ENCODE measurements at regions not wholly inside any gene's neighbourhood (a gene's known extent, or its start where the extent isn't known, plus 50 kb on each side); places are given as distances from the start of the nearest gene placed in this dataset.
"Not testable (repeated sequence)": the region's sequence is repeated elsewhere in the genome, so short reads cannot be mapped to it uniquely, and the experiment has no call there.

DNA sequence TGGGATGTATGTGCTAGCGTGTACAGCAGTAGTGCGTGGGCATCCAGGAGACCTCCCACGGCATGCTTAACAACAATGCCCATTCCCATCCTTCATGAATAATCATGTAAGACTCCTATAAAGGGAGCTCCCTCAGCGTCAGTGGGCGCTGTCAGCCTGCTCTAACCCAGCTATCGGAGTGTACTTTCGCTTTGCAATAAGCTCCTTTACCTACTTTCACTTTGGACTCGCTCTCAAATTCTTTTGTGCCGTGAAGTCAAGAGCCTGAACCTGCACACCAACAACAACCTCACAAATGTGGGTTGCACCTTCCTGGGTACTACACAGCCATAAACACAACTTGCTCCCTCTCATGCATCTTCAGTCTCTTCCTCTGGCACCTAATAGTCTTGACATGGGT is 114.8 kb upstream of the PAXBP1 start:
- peak in 2 of 5 experiments; percentile 19 to 83 for DNase-seq

DNA sequence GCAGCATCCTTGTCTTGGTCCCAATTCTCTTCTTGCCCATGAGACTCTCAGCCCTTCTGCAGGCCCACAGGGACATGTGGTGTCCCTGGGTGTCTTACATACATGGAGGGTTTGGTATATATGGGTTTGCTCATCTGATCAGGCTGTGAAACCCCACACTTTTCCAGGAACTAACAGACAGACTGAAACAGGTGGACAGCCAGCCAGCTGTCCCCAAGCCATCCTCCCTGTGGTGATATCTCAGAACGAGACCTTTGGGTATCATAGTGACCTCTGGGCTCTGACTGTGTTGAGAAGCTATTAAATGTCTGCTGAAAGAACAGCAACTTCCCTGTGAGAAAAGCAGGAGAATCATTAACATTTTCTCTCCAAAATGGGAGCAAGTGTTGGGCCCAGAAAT is 115.5 kb upstream of the PAXBP1 start:
- no peak for DNase-seq

DNA sequence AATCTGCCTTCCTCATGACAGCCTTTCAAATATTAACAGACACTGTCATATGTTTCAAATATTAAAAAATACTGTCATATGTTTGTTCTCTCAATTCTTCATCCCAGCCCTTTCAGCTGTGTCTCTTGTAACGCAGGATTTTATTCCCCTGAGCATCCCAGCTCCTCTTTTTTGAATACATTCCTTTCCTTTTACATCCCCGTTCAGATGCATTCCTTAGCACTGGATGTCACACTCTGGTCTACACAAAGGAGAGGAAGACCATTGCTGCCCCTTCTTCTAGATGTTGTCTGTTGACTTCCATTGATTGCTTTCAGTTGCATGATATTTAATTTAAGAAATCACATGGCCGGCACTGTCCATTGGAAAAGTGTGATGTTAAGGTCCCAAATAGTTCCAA is 117.4 kb upstream of the PAXBP1 start:
- no peak for DNase-seq

DNA sequence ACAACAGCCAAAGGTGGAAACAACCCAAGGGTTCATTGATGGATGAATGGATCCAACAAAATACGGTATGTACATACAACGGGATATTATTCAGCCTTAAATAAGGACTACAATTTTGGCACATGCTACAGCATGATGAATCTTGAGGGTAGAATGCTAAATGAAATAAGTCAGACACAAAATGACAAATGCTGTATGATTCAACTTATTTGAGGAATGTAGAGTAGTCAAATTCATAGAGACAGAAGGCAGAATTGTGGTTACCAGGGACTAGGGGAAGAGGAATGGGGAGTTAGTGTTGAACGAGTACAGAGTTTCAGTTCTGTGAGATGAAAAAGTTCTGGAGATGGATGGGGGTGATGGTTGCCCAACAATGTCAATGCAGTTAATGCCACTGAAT is 118.0 kb upstream of the PAXBP1 start:
- DNase-seq = no peak

DNA sequence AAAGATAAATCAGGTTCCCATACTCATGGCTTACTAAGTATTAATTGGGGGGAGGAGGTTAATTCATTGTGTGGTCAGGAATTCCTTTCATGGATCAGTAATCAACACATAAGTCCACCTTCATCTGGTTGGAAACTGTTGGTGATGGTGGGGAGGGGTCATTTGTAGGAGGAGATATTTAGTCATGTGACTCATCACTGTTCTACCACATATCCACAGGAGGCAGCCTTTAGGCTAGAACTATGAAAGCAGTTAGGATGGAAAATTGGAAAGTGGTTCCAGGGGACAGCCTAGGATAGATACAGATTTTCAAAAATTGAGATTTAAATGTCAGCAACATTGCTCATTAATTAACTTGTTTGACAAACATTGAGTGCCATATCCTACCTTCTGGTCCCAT is 122.8 kb upstream of the PAXBP1 start:
- no peak for DNase-seq

DNA sequence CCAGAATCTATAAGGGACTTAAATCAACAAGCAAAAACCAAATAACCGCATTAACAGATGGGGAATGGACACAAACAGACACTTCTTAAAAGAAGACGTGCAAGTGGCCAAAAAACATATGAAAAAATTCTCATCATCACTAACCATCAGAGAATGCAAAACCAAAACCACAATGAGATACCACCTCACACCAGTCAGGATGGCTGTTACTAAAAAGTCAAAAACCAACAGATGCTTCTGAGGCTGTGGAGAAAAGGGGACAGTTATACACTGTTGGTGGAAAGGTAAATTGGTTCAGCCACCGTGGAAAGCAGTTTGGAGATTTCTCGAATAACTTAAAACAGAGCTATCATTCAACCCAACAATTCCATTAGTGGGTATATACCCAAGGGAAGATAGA is 124.9 kb upstream of the OLIG2 start:
- DNase-seq = no peak

DNA sequence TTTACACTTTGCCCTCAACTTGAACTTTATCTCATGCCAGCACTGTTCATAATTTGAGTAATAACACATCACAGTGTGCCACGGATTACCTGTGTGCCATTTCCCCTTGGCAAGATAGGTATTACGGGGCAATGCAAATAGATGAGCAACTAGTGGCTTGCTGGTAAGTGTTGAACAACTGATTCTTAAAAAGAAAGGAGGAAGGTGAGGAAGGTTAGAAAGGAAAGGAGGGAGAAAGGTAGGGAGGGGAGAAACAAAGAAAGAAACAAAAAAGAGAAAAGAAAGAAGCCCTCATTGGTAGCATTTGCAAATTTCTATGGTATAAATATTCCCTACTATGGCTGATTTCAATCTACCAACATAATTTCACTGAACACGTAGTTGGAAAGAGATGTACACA is 118.2 kb upstream of the OLIG2 start:
- no peak for DNase-seq

DNA sequence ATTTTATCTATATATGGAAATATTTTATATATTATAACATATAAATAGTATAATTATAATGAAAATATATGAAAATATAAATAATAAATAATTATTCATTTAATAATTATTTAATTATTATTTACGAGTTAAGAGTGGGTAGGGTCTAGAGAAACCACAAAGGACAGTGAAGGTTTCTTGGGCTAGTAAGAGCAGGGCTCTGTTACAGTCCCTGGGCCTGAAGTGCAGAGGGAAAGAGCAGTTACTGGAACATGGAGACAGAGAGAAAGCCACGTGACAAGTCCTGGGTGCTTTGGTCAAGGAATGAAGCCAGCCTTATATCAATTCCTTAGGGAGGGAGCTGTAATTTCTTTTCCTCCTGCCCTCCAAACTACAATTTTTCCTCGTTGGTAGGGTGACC is 117.2 kb upstream of the OLIG2 start:
- no peak for DNase-seq

DNA sequence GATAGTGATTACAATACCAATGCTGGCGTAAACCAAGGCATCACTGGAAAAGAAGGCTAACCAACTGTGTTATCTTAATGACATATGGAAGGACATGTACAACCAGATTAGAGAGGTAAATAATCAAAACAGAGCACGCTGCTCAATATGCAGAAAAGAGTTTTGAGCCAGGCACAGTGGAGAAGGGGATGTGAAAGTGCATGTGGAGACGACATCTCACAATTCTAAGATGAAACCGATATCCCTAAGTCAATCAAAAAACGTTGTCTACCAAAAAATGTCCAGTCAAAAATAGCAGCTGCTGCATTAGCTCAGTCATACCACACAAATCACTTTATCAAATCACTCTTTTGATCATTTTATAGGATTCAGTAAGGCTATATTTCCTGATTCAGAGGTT is 116.3 kb upstream of the OLIG2 start:
- no peak for DNase-seq

DNA sequence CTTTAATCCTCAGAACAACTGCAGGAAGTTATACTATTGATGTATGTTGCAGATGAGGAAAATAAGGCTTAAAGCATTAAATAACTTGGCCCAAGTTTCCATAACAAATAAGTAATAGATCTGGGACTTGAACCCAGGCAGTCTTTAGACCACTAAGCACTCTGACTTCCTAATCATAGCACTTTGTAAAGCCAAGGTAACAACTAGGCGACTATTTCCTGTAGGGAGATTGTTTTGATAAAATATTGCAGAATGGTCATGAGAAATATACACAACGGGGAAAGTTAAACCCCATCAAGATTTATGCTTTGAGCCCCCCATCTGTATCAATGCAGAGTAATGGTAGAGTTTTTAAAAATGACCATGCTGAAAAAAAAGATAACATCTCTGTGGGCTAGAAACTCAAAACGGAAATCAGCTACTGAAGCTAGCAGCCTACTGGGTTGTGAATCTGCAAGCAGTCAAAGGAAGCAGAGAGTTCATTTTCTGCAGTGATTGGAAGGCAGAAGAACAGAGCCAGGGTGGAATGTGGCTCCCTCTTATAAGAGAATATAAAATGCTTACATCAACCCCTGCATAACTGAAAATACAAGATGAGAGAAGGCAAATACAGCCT is 111.2 kb upstream of the OLIG2 start:
- DNase-seq = peak in 1 of 5 experiments; percentile 87

DNA sequence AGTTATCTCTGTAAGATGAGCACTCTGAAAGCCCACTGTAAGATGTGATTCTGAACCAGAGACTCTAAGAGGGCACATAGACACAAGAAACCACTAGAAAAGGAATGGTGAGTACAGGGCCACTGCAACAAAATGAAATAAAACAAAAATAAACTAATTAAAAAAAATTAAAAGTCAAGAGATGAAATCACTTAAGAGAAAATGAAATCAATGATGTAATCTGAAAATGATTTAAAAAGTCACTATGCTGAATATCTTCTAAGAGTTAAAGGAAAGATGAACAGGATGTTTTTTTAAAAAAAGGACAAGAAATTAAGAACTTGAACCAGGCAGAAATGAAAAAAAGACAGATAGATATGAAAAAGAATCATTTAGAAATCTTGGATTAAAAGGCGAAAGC is 110.6 kb upstream of the OLIG2 start:
- no peak for DNase-seq

DNA sequence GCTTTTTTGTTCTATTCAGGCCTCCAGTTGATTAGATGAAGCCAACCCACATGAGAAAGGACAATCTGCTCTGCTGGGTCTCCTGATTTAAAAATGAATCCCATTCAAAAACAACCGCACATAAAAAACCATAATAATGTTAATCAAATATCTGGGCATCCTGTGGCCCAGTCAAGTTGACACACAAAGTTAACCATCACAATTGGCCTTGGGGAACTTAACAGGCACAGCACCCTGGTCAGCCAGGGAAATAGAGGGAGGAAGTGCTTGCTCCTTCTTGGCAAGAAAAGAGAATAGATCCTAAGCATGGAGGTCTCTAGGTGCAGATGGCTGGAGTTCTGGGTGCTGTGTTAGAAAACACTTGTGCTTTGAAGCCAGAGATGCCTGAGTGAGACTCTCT is 109.6 kb upstream of the OLIG2 start:
- no peak for DNase-seq

DNA sequence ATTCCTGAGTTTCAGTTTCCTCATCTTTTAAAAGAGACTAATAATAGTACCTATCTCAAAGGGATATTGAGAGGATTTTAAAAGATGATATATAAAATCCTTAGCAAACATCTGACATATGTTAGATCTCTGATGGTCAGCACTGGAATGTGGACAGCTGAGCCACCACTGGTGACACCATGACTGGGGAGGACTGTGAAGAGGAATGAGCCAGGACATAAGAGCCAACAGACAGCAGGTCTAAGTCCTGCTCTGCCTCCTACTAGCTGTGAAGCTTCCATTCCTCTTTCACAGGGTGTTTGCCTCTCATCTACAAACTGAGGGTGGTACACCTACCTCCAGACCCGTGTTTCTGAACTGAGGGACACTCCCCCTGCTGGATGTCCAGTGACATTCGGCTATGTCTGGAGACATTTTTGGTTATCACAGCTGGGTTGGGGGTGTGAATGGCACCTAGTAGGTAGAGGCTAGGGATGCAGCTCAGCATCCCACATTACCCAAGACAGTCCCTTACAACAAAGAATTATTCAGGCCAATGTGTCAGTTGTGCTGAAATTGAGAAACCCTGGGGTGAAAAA is 109.1 kb upstream of the OLIG2 start:
- peak in 1 of 5 experiments; percentile 30 for DNase-seq

DNA sequence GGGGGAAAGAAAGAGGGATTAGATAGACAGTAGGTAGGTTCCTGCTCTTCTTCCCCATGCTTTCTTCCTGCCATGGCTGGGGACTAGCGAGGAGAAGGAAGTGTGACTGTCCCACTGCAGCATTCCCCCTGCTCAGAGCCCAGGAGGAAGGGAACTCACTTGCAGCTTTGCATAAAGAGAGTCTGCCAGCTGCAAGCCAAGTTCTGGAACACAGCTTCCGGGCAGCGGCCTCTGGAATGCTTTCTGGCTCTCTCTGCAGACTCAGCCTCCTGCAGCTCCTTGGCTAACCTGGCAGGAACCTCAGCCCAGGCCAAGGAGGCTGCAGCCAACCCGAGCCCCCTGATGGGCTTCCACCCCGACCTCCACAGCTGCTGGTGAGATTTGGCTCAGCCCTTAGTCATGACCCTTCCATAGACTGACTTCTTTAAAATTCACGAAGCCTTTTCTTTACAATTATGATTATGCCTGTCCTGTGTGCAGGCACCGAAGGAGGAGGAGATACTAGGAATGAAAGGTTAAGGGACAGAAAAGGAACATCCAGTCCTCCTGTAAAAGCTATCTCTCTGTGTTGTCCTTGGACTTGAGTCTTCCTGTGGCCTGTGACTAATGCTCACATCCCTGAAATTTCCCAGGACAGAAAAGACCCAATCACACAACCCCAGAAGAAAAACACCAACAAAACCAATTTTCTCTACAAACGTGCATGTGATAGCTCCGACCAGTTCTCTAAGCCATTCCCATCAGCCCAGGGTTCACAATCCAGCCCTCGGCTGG is 108.2 kb upstream of the OLIG2 start:
- no peak for DNase-seq

DNA sequence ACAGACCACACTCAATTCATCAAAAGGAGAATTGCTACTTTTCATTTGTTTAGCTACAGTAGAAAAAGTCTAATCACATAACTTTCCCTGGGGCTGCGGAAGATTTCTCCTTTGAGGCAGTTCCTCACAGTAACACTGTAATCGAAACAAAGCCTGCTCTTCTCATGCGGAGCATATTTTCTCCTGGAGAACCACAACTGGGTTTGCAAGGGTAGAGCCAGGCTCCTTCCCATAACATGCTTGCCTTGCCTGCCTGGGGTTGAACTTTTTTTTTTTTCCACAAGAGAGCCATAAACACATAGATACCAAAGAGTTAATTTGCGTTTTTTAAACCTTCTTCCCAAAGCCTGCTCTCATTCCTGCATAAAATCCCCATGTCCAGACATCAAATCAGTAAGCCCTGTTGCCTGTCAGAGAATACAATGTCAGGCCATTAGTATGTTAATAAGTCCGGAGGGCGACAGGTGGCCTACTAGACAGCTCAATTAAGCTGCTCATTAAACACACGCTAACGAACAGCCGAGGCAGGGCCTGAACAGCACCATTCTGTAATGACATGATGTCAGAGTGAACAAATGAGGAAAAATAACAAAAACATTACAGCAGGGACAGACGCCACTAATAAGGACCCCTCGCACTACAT is 107.1 kb upstream of the OLIG2 start:
- no peak for DNase-seq

DNA sequence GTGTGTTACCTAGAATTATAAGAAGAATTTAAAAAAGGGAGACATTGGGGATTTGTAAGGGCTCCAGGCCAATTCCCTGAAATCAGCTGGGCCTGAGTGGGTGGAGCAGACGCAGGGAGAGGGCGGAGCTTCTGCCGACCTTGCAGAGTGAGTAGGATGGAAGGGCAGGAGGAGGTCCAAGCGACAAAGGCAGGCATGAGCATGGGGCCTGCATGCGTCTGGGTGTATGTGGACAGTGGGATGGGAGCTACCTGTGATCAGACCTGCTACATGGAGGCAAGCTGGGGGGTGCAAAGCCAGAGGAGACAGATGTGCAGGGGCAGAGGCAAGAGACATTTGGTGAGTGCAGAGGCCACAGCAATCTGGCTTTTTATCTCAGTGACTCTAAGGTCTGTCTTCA is 105.3 kb upstream of the OLIG2 start:
- DNase-seq = no peak

DNA sequence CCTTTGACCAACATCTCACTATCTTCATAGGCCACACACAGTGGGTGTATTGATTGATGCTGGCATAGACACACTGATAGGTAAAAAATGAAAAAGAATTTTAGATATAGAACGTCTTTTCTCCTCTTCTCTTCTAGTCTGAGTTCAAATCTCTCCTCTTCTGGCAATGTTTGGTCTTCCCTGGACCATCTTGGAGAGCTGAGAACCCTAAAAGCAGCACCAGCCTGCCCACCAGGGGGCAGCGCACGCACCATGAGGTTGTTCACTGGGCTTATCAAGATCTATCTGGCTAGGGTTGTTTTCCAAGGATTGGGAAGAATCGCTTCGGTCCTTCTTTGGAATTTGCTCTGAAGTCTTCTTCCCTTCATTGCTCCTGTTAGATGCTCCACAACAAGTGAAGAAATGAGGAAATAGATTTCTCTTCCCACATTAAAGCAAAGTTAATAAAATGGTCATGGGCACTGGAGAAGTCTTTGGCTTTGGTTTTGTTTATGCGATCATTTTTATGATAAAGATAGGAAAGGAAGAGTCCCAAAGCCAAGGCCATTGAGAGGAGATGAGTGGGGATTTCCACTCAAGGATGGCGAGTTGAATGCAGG is 104.0 kb upstream of the OLIG2 start:
- DNase-seq = peak in 3 of 5 experiments; percentile 10 to 25 (median 22)

DNA sequence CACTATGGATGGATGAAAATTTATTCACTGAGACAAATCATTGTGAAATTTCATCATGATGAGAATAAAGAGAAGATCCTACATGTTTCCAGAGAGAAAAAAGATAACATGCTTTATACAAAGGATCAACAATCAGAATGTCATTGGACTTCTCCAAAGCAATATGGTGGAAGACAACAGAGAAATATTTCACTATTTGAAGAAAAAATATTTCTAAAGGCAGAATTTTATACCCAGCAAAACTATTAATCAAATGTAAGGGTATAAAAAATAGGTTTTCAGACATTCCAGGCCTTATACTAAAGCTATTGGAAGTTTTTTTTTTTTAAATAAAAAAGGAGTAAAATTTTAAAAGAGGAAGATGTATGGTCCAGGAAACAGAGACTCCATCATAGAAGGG is 100.6 kb upstream of the OLIG2 start:
- DNase-seq = no peak

DNA sequence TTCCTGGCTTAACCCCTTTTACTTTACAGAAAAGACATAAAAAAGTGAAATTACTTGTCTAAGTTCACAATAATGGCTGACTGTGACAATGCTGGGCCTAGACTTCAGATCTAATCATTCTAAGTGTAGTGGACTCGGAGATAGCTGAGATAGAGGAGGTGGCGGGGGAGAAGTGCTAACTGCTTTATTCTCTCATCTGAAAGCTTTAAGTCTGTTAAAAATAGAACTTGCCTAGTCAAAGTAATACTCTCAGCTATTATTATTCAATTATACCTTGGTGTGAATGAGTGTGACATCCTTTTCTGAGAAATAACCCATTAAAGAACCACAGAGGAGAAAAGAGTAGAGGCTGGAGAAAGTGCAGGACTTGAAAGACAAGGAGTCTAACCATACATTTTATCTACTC is 96.1 kb upstream of the OLIG2 start:
- DNase-seq = peak in 1 of 5 experiments; percentile 71

DNA sequence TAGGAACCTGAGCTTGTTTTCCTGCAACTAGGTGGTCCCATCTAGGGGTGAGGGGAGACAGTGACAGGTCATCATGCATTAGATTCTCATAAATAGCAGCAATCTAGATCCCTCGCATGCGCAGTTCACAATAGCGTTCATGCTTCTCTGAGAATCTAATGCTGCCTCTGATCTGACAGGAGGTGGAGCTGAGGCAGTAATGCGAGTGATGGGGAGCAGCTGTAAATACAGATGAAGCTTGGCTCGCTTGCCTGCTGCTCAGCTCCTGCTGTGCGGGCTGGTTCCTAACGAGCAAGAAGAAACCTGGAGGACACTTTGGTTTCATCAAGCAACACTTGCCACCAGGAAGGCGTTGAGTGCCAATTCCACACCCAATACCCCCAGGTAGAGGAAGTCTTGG is 95.1 kb upstream of the OLIG2 start:
- DNase-seq = no peak

DNA sequence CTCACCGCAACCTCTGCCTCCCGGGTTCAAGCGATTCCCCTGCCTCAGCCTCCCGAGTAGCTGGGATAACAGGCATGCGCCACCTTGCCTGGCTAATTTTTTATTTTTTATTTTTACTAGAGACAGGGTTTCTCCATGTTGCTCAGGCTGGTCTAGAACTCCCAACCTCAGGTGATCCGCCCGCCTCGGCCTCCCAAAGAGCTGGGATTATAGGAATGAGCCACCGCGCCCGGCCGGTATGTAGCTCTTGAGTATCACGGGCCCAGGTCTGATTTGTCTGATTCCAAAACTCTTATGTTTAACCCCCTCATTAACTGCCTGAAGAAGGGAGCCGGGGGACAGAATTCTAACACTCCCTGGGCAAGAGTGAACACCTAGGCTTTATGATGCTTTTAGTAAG is 91.7 kb upstream of the OLIG2 start:
- DNase-seq = not testable (repeated sequence)

DNA sequence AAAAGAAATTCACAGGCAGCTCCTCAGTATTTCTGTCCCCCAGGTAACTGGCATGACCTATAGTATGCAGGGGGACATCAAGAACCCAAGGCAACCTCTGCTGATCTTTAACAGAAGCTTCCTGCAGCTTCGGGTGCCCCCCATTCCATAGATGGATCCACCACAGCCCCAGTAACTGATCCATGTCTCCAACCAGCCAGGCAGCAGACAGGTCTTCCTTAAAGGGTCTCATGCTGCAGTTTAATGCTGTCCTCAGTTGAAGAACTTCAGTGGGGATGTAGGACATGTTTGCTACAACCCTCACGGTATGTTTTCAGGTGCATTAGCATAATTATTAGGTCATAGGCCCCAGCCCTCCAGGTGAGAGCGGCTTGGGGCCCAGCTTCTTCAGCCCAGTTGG is 90.9 kb upstream of the OLIG2 start:
- no peak for DNase-seq
